Mesenchymal stem cell (in vitro differentiated cells and primary cell): ENCODE measurements at regions not wholly inside any gene's neighbourhood (a gene's known extent, or its start where the extent isn't known, plus 50 kb on each side); places are given as distances from the start of the nearest gene placed in this dataset.
"Not testable (repeated sequence)": the region's sequence is repeated elsewhere in the genome, so short reads cannot be mapped to it uniquely, and the experiment has no call there.

Experiments used
- DNase-seq: peaks from one replicate; pipeline ENCODE4 v3.0.0-alpha.2; 2013
- H2AFZ ChIP-seq: one replicate; pipeline ENCODE4 v1.6.1; 2013; ENCODE audit warnings: low read depth, mild to moderate bottlenecking, control low read depth, inconsistent platforms, low read length, moderate library complexity
- H2AK5ac ChIP-seq: 2 replicates; pipeline ENCODE4 v1.6.1; 2013; ENCODE audit warnings: low read length, moderate library complexity, mild to moderate bottlenecking, inconsistent platforms; ENCODE audit not compliant: severe bottlenecking
- H2BK120ac ChIP-seq: one replicate; pipeline ENCODE4 v1.6.1; 2013; ENCODE audit warnings: low read depth, mild to moderate bottlenecking, inconsistent platforms, low read length, moderate library complexity
- H2BK12ac ChIP-seq, 2 experiments: one replicate each; pipeline ENCODE4 v1.6.1; 2013; ENCODE audit warnings: inconsistent platforms in 2 of 2, low read length in 2 of 2, mild to moderate bottlenecking in 2 of 2, moderate library complexity in 2 of 2, control low read depth in 1 of 2
- H2BK15ac ChIP-seq: one replicate; pipeline ENCODE4 v1.6.1; 2013; ENCODE audit warnings: mild to moderate bottlenecking, low read depth, inconsistent platforms; ENCODE audit not compliant: poor library complexity, severe bottlenecking
- H2BK5ac ChIP-seq: 2 replicates; pipeline ENCODE4 v1.6.1; 2013; ENCODE audit warnings: low read depth, mild to moderate bottlenecking, low read length, control low read depth, inconsistent platforms; ENCODE audit not compliant: poor library complexity, severe bottlenecking
- H3K14ac ChIP-seq, 2 experiments: one replicate each; pipeline ENCODE4 v1.6.1; 2013; ENCODE audit warnings: inconsistent platforms in 2 of 2, low read length in 2 of 2, control low read depth in 1 of 2, mild to moderate bottlenecking in 1 of 2, moderate library complexity in 1 of 2
- H3K18ac ChIP-seq, 2 experiments: one replicate each; pipeline ENCODE4 v1.6.1; 2013; ENCODE audit warnings: inconsistent platforms in 2 of 2, low read length in 2 of 2, control low read depth in 1 of 2, low read depth in 1 of 2, mild to moderate bottlenecking in 1 of 2
- H3K23ac ChIP-seq, 2 experiments: one replicate each; pipeline ENCODE4 v1.6.1; 2013; ENCODE audit warnings: inconsistent platforms in 2 of 2, low read length in 2 of 2, mild to moderate bottlenecking in 2 of 2, moderate library complexity in 2 of 2, control low read depth in 1 of 2
- H3K27ac ChIP-seq: 2 replicates; pipeline ENCODE4 v1.5.1; 2013; ENCODE audit warnings: mild to moderate bottlenecking, moderate library complexity, low read length, control low read depth, inconsistent platforms; ENCODE audit not compliant: poor library complexity, severe bottlenecking
- H3K27me3 ChIP-seq, 2 experiments: 2 replicates each; pipeline versions ENCODE4 v1.6.1 to v1.7.0; 2013; ENCODE audit warnings: low read length in 2 of 2, mild to moderate bottlenecking in 2 of 2, moderate library complexity in 2 of 2, control low read depth in 1 of 2, inconsistent platforms in 1 of 2; ENCODE audit not compliant: control insufficient read depth in 1 of 2, insufficient read depth in 1 of 2
- H3K36me3 ChIP-seq, 2 experiments: 2 replicates each; pipeline versions ENCODE4 v1.6.1 to v1.7.0; 2013; ENCODE audit warnings: low read length in 2 of 2, control low read depth in 1 of 2, inconsistent platforms in 1 of 2, low read depth in 1 of 2, mild to moderate bottlenecking in 1 of 2; ENCODE audit not compliant: insufficient read depth in 2 of 2, control insufficient read depth in 1 of 2
- H3K4ac ChIP-seq, 2 experiments: one replicate each; pipeline ENCODE4 v1.6.1; 2013; ENCODE audit warnings: inconsistent platforms in 2 of 2, low read length in 2 of 2, mild to moderate bottlenecking in 2 of 2, moderate library complexity in 2 of 2, control low read depth in 1 of 2, low read depth in 1 of 2
- H3K4me1 ChIP-seq: 2 replicates; pipeline ENCODE4 v1.6.1; 2013; ENCODE audit warnings: low read depth, low read length, control low read depth; ENCODE audit not compliant: control insufficient read depth, insufficient read depth
- H3K4me2 ChIP-seq: 2 replicates; pipeline ENCODE4 v1.6.1; 2013; ENCODE audit warnings: low read length, mild to moderate bottlenecking, inconsistent platforms; ENCODE audit not compliant: poor library complexity, severe bottlenecking
- H3K4me3 ChIP-seq, 2 experiments: 2 replicates each; pipeline versions ENCODE4 v1.5.1 to v1.7.0; 2013; ENCODE audit warnings: low read length in 2 of 2, mild to moderate bottlenecking in 2 of 2, control low read depth in 1 of 2, low read depth in 1 of 2; ENCODE audit not compliant: insufficient read depth in 1 of 2
- H3K79me1 ChIP-seq: replicated peaks from 2 replicates; pipeline ENCODE4 v1.6.1; 2013; ENCODE audit warnings: mild to moderate bottlenecking, control low read depth, low read length, inconsistent platforms; ENCODE audit not compliant: poor library complexity, severe bottlenecking
- H3K9ac ChIP-seq: 2 replicates; pipeline ENCODE4 v1.7.0; 2013; ENCODE audit warnings: mild to moderate bottlenecking, low read length, moderate library complexity
- H3K9me3 ChIP-seq: 2 replicates; pipeline ENCODE4 v1.7.0; 2013; ENCODE audit warnings: mild to moderate bottlenecking, low read length; ENCODE audit not compliant: control insufficient read depth
- H4K8ac ChIP-seq: one replicate; pipeline ENCODE4 v1.6.1; 2013; ENCODE audit warnings: inconsistent platforms, mild to moderate bottlenecking, low read length, moderate library complexity
- H4K91ac ChIP-seq: one replicate; pipeline ENCODE4 v1.6.1; 2013; ENCODE audit warnings: mild to moderate bottlenecking, low read length, inconsistent platforms
- WGBS: methylation state at CpG from one replicate; pipeline ENCODE4 v1.1.7; 2013; ENCODE audit warnings: mixed read lengths; 5-methylcytosine and 5-hydroxymethylcytosine counted together

GRCh38 chr4:141882650-141883049 is 246.3 kb downstream of the IL15 start:
- 40% methylated on average over 2 of the region's 12 CpGs for WGBS
- H2BK120ac ChIP-seq, H4K8ac ChIP-seq, H2AFZ ChIP-seq, DNase-seq, H3K4ac ChIP-seq, H3K79me1 ChIP-seq, H2BK5ac ChIP-seq, H2BK15ac ChIP-seq, H2BK12ac ChIP-seq, H3K4me1 ChIP-seq, H4K91ac ChIP-seq, H3K4me3 ChIP-seq, H3K4me2 ChIP-seq, H3K14ac ChIP-seq, H3K27me3 ChIP-seq, H3K18ac ChIP-seq, H3K36me3 ChIP-seq, H3K9me3 ChIP-seq, H2AK5ac ChIP-seq, H3K9ac ChIP-seq, H3K23ac ChIP-seq, H3K27ac ChIP-seq: not testable (repeated sequence)

DNA sequence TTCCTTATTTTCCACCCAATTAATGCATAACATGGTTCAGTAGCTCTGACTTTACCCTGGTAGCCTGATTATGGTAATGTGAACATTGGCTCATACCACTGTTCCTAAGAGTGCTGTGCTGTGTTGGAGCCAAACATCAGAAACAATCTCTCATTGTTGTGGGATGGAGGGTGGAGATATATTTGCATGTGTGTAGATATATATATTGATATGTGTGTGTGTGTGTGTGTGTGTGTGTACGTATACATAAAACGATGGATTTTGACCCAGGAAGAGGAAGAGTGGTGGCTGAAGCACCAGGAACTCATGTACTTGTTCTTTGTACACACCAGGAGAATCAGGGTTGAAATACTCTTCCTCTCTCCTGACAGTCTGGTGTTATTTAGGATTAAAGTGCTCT is 247.7 kb downstream of the IL15 start:
- no peak for DNase-seq
- Histone ChIP-seq H3K27me3 (no peaks in the 10 kb centered on the region), H3K4ac (no peak overlapping the region), H3K18ac (no peak overlapping the region), H3K4me2 (no peak overlapping the region), H4K91ac (no peak overlapping the region), H3K4me3 (no peak overlapping the region), H3K4me1 (no peaks in the 10 kb centered on the region), H2BK12ac (no peak overlapping the region), H2AFZ (no peak overlapping the region), H2BK120ac (no peak overlapping the region), H4K8ac (no peak overlapping the region), H3K14ac (no peak overlapping the region), H3K23ac (no peak overlapping the region), H3K9me3 (no peaks in the 10 kb centered on the region), H3K36me3 (no peaks in the 10 kb centered on the region), H2BK5ac (no peak overlapping the region), H2BK15ac (no peak overlapping the region), H3K79me1 (no peaks in the 10 kb centered on the region), H3K27ac (no peak overlapping the region), H2AK5ac (no peak overlapping the region), H3K9ac (no peak overlapping the region)
- 87% methylated on average over 2 of the region's 2 CpGs for whole genome bisulfite sequencing

- Histone ChIP-seq H3K27ac (no peak overlapping the region), H4K8ac (no peak overlapping the region), H2AK5ac (no peak overlapping the region), H3K4me1 (no peaks in the 10 kb centered on the region), H3K4me2 (no peak overlapping the region), H2BK15ac (no peak overlapping the region), H4K91ac (no peak overlapping the region), H3K4ac (no peak overlapping the region), H2AFZ (no peak overlapping the region), H3K9ac (no peak overlapping the region), H3K23ac (no peak overlapping the region), H3K14ac (no peak overlapping the region), H3K4me3 (no peak overlapping the region), H3K18ac (no peak overlapping the region), H3K27me3 (no peaks in the 10 kb centered on the region), H2BK120ac (no peak overlapping the region), H3K9me3 (no peaks in the 10 kb centered on the region), H3K79me1 (no peaks in the 10 kb centered on the region), H2BK12ac (no peak overlapping the region), H3K36me3 (no peaks in the 10 kb centered on the region), H2BK5ac (no peak overlapping the region)
- DNase-seq = no peak
- WGBS = 80% methylated on average over 1 of the region's 1 CpG
These were observed 248.7 kb downstream of the IL15 start for GRCh38 chr4:141885112-141885511.

GRCh38 chr4:141890279-141890678 is 253.9 kb downstream of the IL15 start:
- Histone ChIP-seq H3K27ac (no peak overlapping the region), H3K18ac (no peak overlapping the region), H3K9ac (no peak overlapping the region), H2AK5ac (no peak overlapping the region), H3K9me3 (no peaks in the 10 kb centered on the region), H2BK120ac (no peak overlapping the region), H3K27me3 (no peaks in the 10 kb centered on the region), H2BK12ac (no peak overlapping the region), H2AFZ (no peak overlapping the region), H3K23ac (no peak overlapping the region), H3K4ac (no peak overlapping the region), H3K4me2 (no peak overlapping the region), H3K4me1 (no peaks in the 10 kb centered on the region), H4K8ac (no peak overlapping the region), H2BK15ac (no peak overlapping the region), H3K79me1 (no peaks in the 10 kb centered on the region), H3K4me3 (no peak overlapping the region), H4K91ac (no peak overlapping the region), H3K14ac (no peak overlapping the region), H2BK5ac (no peak overlapping the region), H3K36me3 (no peaks in the 10 kb centered on the region)
- no peak for DNase-seq
- 20% methylated on average over 1 of the region's 1 CpG for WGBS
